Thoracic aorta (tissue), 2 donors: ENCODE measurements at regions not wholly inside any gene's neighbourhood (a gene's known extent, or its start where the extent isn't known, plus 50 kb on each side); places are given as distances from the start of the nearest gene placed in this dataset.

Experiments used
- ATAC-seq: fragments of 150-250 bp; one replicate; pipeline ENCODE4 v1.8.0; 2017; ENCODE audit warnings: low read depth; ENCODE audit not compliant: insufficient number of reproducible peaks, low FRiP score
- DNase-seq: peaks from one replicate; pipeline ENCODE4 v3.0.0-alpha.2; 2020; ENCODE audit warnings: low spot score
- H3K27ac ChIP-seq, 2 donors: fragments of 200-600 bp; sonication (generic); 1 replicate in 1 of 2; 2 replicates in 1 of 2; pipeline ENCODE4 v1.5.1; 2016; ENCODE audit warnings: mild to moderate bottlenecking in 2 of 2, moderate library complexity in 2 of 2
- H3K27me3 ChIP-seq: fragments of 200-600 bp; sonication (generic); replicated peaks from 2 replicates; pipeline ENCODE4 v1.6.0; 2016; ENCODE audit warnings: mild to moderate bottlenecking; ENCODE audit not compliant: insufficient read depth
- H3K36me3 ChIP-seq: fragments of 200-600 bp; sonication (generic); one replicate; pipeline ENCODE4 v1.5.1; 2016
- H3K4me1 ChIP-seq, 2 donors: fragments of 200-600 bp; sonication (generic); 1 replicate in 1 of 2; 2 replicates in 1 of 2; pipeline versions ENCODE4 v1.5.1 to v1.6.0; 2016; ENCODE audit warnings: low read depth in 2 of 2, mild to moderate bottlenecking in 1 of 2; ENCODE audit not compliant: control insufficient read depth in 1 of 2
- H3K4me3 ChIP-seq: fragments of 200-600 bp; sonication (generic); 2 replicates; pipeline ENCODE4 v1.5.1; 2016; ENCODE audit warnings: mild to moderate bottlenecking
- H3K9me3 ChIP-seq: fragments of 200-600 bp; sonication (generic); 2 replicates; pipeline ENCODE4 v1.5.1; 2016
- CTCF ChIP-seq: fragments of 200-600 bp; sonication (generic); IDR thresholded peaks from one replicate; pipeline ENCODE4 v1.5.1; 2019; ENCODE audit warnings: antibody characterized with exemption

DNA sequence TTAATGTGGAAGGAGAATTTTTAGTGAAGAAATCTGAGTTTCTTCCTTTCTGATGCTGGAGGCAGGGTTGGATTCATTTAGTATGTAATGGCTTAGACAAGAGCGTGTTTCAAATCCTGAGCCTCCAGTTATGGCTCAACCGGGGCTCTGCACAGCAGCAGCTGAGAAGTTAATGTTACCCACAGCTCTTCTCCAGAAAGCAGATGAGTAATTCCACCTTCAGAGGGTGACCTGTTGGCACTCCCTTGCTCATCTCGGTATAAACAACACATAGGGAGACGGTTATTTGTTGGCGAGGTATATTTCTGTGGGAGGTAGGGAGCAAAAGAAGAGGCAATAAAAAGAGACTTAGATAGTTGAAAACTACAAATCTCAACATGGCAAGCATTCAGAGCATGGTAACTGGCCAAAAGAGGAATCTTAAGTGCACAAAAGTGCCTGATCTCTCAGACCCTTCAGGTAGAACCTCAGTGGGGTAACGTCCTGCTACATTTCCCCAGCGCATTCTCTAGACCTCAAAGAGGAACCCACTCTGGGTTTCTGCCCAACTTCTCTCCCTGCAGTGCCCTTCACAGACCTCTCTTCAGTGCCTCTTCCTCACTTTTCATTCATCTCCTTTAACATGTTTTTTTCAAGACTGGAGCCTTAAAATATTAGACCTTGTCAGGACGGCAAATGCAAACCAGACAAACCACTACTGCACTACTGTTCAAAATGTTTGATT is 417.5 kb upstream of the ADAMTSL1 start:
- no peak for ATAC-seq
- Histone ChIP-seq H3K27ac (no peak overlapping the region), H3K9me3 (no peaks in the 10 kb centered on the region), H3K4me1 (peaks cover 9 to 44% of the 10 kb centered on the region in 2 donors), H3K4me3 (no peak overlapping the region), H3K27me3 (no peaks in the 10 kb centered on the region), H3K36me3 (no peaks in the 10 kb centered on the region)
- TF ChIP-seq CTCF: no peak
- no peak for DNase-seq

DNA sequence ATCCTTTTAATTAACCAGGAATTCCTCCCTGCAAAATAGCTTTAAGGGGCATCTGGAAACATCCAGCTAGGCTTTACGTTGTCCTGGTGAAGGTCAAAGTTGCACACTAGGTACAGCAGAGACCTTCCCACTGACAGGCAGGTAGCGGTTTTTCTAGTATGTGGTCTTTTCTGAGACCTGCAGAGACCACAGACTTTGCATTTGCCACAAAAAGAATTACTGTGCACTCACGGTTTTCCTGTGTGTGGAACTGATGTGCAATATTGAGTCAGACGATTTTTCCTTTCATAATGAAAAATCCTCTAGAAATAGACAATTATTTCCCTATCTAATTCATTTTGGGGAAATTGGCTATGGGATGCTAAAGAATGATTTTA is 417.0 kb upstream of the ADAMTSL1 start:
- no peaks in the 10 kb centered on the region for H3K36me3 ChIP-seq
- no peak overlapping the region for H3K4me3 ChIP-seq
- H3K27ac ChIP-seq: no peak overlapping the region
- ATAC-seq: no peak
- H3K9me3 ChIP-seq: no peaks in the 10 kb centered on the region
- peaks cover 11 to 47% of the 10 kb centered on the region in 2 donors for H3K4me1 ChIP-seq
- H3K27me3 ChIP-seq: no peaks in the 10 kb centered on the region
- DNase-seq: no peak
- no peak for TF ChIP-seq CTCF

DNA sequence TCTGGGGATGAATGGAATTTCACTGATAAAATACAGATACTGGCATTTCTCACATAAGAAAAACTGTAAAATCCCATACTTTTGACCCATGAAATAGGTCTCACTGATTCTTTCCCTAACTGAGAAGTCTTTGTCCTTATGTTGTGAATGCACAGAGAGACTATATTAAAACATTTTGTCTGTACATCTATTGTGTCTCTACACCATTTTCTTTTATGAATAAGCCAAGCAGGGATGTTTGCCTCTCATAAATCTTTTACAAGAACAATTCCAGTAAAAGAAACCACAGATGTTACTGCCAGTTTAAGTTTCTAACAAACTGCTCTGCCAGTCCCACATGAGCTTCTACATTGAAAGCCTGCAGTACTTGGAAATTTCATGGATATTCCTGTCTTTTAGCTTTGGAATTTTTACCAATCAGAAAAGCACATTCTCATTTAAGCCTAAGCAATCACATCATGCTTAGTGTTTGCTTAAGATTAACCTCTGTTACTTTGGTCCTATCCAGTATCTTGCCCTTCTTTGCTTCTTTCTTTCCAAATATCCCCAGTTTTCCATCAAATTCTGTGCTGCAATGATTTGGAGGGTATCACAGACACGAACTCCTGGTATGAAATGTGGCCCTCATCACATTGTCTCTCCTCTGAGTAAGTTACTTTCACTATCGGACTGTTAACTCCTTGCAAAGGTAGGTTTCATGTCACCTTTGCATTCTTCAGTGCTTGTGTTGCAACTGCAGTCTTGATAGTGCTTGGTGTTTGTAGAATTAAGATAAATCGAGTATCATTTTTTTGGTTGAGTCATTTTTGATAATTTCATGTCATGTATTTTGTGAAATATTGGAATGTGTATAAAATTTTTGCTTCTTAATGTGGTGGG is 415.1 kb upstream of the ADAMTSL1 start:
- Histone ChIP-seq H3K36me3 (no peaks in the 10 kb centered on the region), H3K27me3 (no peaks in the 10 kb centered on the region), H3K27ac (no peak overlapping the region), H3K4me1 (peaks cover 12 to 51% of the 10 kb centered on the region in 2 donors), H3K4me3 (no peak overlapping the region), H3K9me3 (no peaks in the 10 kb centered on the region)
- DNase-seq (no peak), ATAC-seq (no peak)
- no peak for TF ChIP-seq CTCF

- no peak for ATAC-seq
- TF ChIP-seq CTCF: no peak
- DNase-seq: no peak
- H3K27me3 ChIP-seq: no peaks in the 10 kb centered on the region
- no peak overlapping the region for H3K27ac ChIP-seq
- H3K4me1 ChIP-seq: peaks cover 12 to 57% of the 10 kb centered on the region in 2 donors
- H3K9me3 ChIP-seq: no peaks in the 10 kb centered on the region
- H3K4me3 ChIP-seq: no peak overlapping the region
- no peaks in the 10 kb centered on the region for H3K36me3 ChIP-seq
Observed at GRCh38 chr9:18059447-18059846, 414.5 kb upstream of the ADAMTSL1 start.

DNA sequence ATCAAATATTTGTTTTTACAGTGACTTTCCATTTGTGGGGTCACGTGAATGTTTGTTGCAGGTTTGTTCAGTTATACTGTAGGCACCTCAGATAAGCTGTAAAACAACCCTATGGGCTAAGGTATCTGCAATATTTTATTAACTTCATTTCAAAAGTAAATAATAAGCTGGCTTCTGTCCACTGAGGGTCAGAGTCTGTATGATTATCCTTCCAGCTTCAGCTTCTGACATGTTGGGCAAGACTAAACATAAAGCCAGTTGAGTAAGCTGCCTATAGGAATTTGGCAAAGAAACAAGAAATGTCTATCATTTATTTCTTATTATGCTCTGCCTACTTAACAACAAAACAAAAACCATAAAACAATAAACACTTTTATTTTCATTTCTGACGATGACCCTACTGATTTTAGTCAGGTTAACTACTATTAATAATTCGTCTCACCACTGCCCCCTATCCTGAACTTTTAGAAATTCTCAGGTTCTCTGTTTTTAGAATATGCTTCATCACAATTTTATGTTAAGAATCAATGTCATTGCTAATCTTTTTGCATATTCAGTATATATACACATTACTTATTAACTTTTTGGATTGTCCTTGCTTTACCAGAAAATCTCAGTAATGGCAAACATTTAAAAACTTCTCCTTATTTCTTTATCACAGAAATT is 413.6 kb upstream of the ADAMTSL1 start:
- no peak for ATAC-seq
- H3K4me1 ChIP-seq: peaks cover 12 to 51% of the 10 kb centered on the region in 2 donors
- no peaks in the 10 kb centered on the region for H3K27me3 ChIP-seq
- DNase-seq: no peak
- H3K9me3 ChIP-seq: no peaks in the 10 kb centered on the region
- no peak overlapping the region for H3K4me3 ChIP-seq
- H3K36me3 ChIP-seq: no peaks in the 10 kb centered on the region
- TF ChIP-seq CTCF: no peak
- peak overlapping the region in 1 of 2 donors; percentile 16 for H3K27ac ChIP-seq
